Trophoblast cell (in vitro differentiated cells and primary cell): ENCODE measurements at regions not wholly inside any gene's neighbourhood (a gene's known extent, or its start where the extent isn't known, plus 50 kb on each side); places are given as distances from the start of the nearest gene placed in this dataset.
"Not testable (repeated sequence)": the region's sequence is repeated elsewhere in the genome, so short reads cannot be mapped to it uniquely, and the experiment has no call there.

Experiments
- DNase-seq, 2 donors: peaks; one replicate each; pipeline ENCODE4 v3.0.0-alpha.2; 2016
- H2AFZ ChIP-seq: 2 replicates; pipeline ENCODE4 v1.6.1; 2013; ENCODE audit warnings: low read length, moderate library complexity, mild to moderate bottlenecking; ENCODE audit not compliant: insufficient read depth, poor library complexity
- H2AK5ac ChIP-seq: 2 replicates; pipeline ENCODE4 v1.6.1; 2013; ENCODE audit warnings: mild to moderate bottlenecking, low read length
- H2BK120ac ChIP-seq: 2 replicates; pipeline ENCODE4 v1.6.1; 2013; ENCODE audit warnings: low read length, mild to moderate bottlenecking, moderate library complexity; ENCODE audit not compliant: insufficient read depth, poor library complexity
- H2BK12ac ChIP-seq: 2 replicates; pipeline ENCODE4 v1.6.1; 2013; ENCODE audit warnings: mild to moderate bottlenecking, low read length, moderate library complexity
- H2BK5ac ChIP-seq: 2 replicates; pipeline ENCODE4 v1.6.1; 2013; ENCODE audit warnings: low read length, low read depth, moderate library complexity, mild to moderate bottlenecking; ENCODE audit not compliant: poor library complexity
- H3K14ac ChIP-seq: 2 replicates; pipeline ENCODE4 v1.6.1; 2013; ENCODE audit warnings: mild to moderate bottlenecking, low read length
- H3K18ac ChIP-seq: 2 replicates; pipeline ENCODE4 v1.6.1; 2013; ENCODE audit warnings: mild to moderate bottlenecking, low read length
- H3K23ac ChIP-seq: 2 replicates; pipeline ENCODE4 v1.6.1; 2013; ENCODE audit warnings: low read length
- H3K27ac ChIP-seq: 2 replicates; pipeline ENCODE4 v1.5.1; 2013; ENCODE audit warnings: low read depth, mild to moderate bottlenecking, inconsistent platforms, low read length, moderate library complexity
- H3K27me3 ChIP-seq: 2 replicates; pipeline ENCODE4 v1.6.1; 2013; ENCODE audit warnings: inconsistent platforms, mild to moderate bottlenecking, low read length, moderate library complexity; ENCODE audit not compliant: insufficient read depth
- H3K36me3 ChIP-seq, 2 experiments: 1 replicate in 1 of 2; 2 replicates in 1 of 2; pipeline ENCODE4 v1.6.1; 2013; ENCODE audit warnings: low read length in 2 of 2, mild to moderate bottlenecking in 2 of 2, moderate library complexity in 1 of 2; ENCODE audit not compliant: insufficient read depth in 2 of 2, control insufficient read depth in 1 of 2
- H3K4ac ChIP-seq: 2 replicates; pipeline ENCODE4 v1.6.1; 2013; ENCODE audit warnings: low read depth, mild to moderate bottlenecking, low read length, moderate library complexity
- H3K4me1 ChIP-seq, 2 experiments: 1 replicate in 1 of 2; 2 replicates in 1 of 2; pipeline ENCODE4 v1.6.1; 2013; ENCODE audit warnings: low read length in 2 of 2, mild to moderate bottlenecking in 2 of 2, moderate library complexity in 1 of 2; ENCODE audit not compliant: insufficient read depth in 2 of 2, control insufficient read depth in 1 of 2
- H3K4me2 ChIP-seq: 2 replicates; pipeline ENCODE4 v1.6.1; 2013; ENCODE audit warnings: inconsistent platforms, mild to moderate bottlenecking, low read length, moderate library complexity
- H3K4me3 ChIP-seq: 2 replicates; pipeline ENCODE4 v1.5.1; 2013; ENCODE audit warnings: mild to moderate bottlenecking, low read depth, low read length, inconsistent platforms
- H3K79me1 ChIP-seq: one replicate; pipeline ENCODE4 v1.6.1; 2013; ENCODE audit warnings: low read length
- H3K79me2 ChIP-seq: 2 replicates; pipeline ENCODE4 v1.6.1; 2013; ENCODE audit warnings: low read length, mild to moderate bottlenecking; ENCODE audit not compliant: control insufficient read depth, insufficient read depth, poor library complexity
- H3K9ac ChIP-seq: 2 replicates; pipeline ENCODE4 v1.6.1; 2013; ENCODE audit warnings: mild to moderate bottlenecking, low read length
- H3K9me3 ChIP-seq: 2 replicates; pipeline ENCODE4 v1.6.1; 2013; ENCODE audit warnings: low read depth, mild to moderate bottlenecking, control low read depth, inconsistent platforms, low read length; ENCODE audit not compliant: insufficient read depth
- H4K12ac ChIP-seq: 2 replicates; pipeline ENCODE4 v1.6.1; 2013; ENCODE audit warnings: low read depth, mild to moderate bottlenecking, low read length, moderate library complexity
- H4K8ac ChIP-seq: 2 replicates; pipeline ENCODE4 v1.6.1; 2013; ENCODE audit warnings: low read depth, mild to moderate bottlenecking, low read length, moderate library complexity
- H4K91ac ChIP-seq: one replicate; pipeline ENCODE4 v1.6.1; 2013; ENCODE audit warnings: low read depth, mild to moderate bottlenecking, low read length, moderate library complexity
- WGBS: extraction: QIAGEN DNeasy Blood & Tissue Kit; methylation state at CpG from one replicate; pipeline ENCODE4 v1.1.7; 2013; ENCODE audit warnings: missing lambda C conversion rate; ENCODE audit not compliant: insufficient read length, insufficient coverage; ENCODE audit errors: extremely low coverage; 5-methylcytosine and 5-hydroxymethylcytosine counted together

GRCh38 chr6:68182386-68182785 lies 452.7 kb upstream of the ADGRB3 start:
- Histone ChIP-seq H3K23ac (peak overlapping the region; percentile 74), H2AFZ (no peak overlapping the region), H4K91ac (no peak overlapping the region), H3K27ac (no peak overlapping the region), H3K4me1 (no peaks in the 10 kb centered on the region), H2AK5ac (no peak overlapping the region), H3K79me1 (no peaks in the 10 kb centered on the region), H3K9ac (no peak overlapping the region), H3K14ac (no peak overlapping the region), H2BK5ac (no peak overlapping the region), H2BK120ac (no peak overlapping the region), H3K4me3 (no peak overlapping the region), H3K27me3 (no peaks in the 10 kb centered on the region), H4K12ac (no peak overlapping the region), H4K8ac (no peak overlapping the region), H2BK12ac (no peak overlapping the region), H3K79me2 (no peaks in the 10 kb centered on the region), H3K9me3 (no peaks in the 10 kb centered on the region), H3K4ac (no peak overlapping the region), H3K4me2 (no peak overlapping the region), H3K36me3 (no peaks in the 10 kb centered on the region), H3K18ac (no peak overlapping the region)
- no peak for DNase-seq
- no CpG with 5 or more reads among the region's 3 CpGs for WGBS

GRCh38 chr6:68181027-68181426 lies 454.1 kb upstream of the ADGRB3 start:
- not testable (repeated sequence) for H3K9me3 ChIP-seq, H3K14ac ChIP-seq, H3K36me3 ChIP-seq, H2BK5ac ChIP-seq, H3K4me3 ChIP-seq, H2AK5ac ChIP-seq, H4K8ac ChIP-seq, H3K4me2 ChIP-seq, H3K4ac ChIP-seq, H3K27me3 ChIP-seq, H3K27ac ChIP-seq, H2BK120ac ChIP-seq, H3K23ac ChIP-seq, H3K79me2 ChIP-seq, H2BK12ac ChIP-seq, H3K9ac ChIP-seq, H3K18ac ChIP-seq, H3K79me1 ChIP-seq, H3K4me1 ChIP-seq, H4K91ac ChIP-seq, H4K12ac ChIP-seq, DNase-seq, H2AFZ ChIP-seq
- no CpG with 5 or more reads among the region's 3 CpGs for WGBS

- Histone ChIP-seq H3K79me2 (no peaks in the 10 kb centered on the region), H3K27ac (no peak overlapping the region), H3K4me3 (no peak overlapping the region), H4K12ac (no peak overlapping the region), H2AK5ac (no peak overlapping the region), H3K27me3 (no peaks in the 10 kb centered on the region), H3K14ac (no peak overlapping the region), H3K9ac (no peak overlapping the region), H2BK120ac (no peak overlapping the region), H3K18ac (no peak overlapping the region), H2BK12ac (no peak overlapping the region), H3K36me3 (no peaks in the 10 kb centered on the region), H3K4ac (no peak overlapping the region), H3K4me1 (no peaks in the 10 kb centered on the region), H2AFZ (no peak overlapping the region), H4K8ac (no peak overlapping the region), H4K91ac (no peak overlapping the region), H3K23ac (no peak overlapping the region), H3K4me2 (no peak overlapping the region), H3K79me1 (no peaks in the 10 kb centered on the region), H3K9me3 (no peaks in the 10 kb centered on the region), H2BK5ac (no peak overlapping the region)
- WGBS, result no CpG with 5 or more reads among the region's 2 CpGs
- DNase-seq, result no peak
Observed at GRCh38 chr6:68173616-68174015, 461.5 kb upstream of the ADGRB3 start.

- Histone ChIP-seq H3K9ac (no peak overlapping the region), H3K4me3 (no peak overlapping the region), H3K14ac (no peak overlapping the region), H3K79me1 (no peaks in the 10 kb centered on the region), H3K79me2 (no peaks in the 10 kb centered on the region), H3K23ac (no peak overlapping the region), H2BK12ac (no peak overlapping the region), H3K36me3 (no peaks in the 10 kb centered on the region), H3K4ac (no peak overlapping the region), H3K27ac (no peak overlapping the region), H2BK5ac (no peak overlapping the region), H2BK120ac (no peak overlapping the region), H2AFZ (no peak overlapping the region), H2AK5ac (no peak overlapping the region), H3K18ac (no peak overlapping the region), H3K9me3 (no peaks in the 10 kb centered on the region), H4K8ac (no peak overlapping the region), H4K12ac (no peak overlapping the region), H3K27me3 (no peaks in the 10 kb centered on the region), H3K4me2 (no peak overlapping the region), H3K4me1 (no peaks in the 10 kb centered on the region), H4K91ac (no peak overlapping the region)
- no CpG with 5 or more reads among the region's 1 CpG for WGBS
- no peak for DNase-seq
Observed at GRCh38 chr6:68169922-68170321, 465.2 kb upstream of the ADGRB3 start.
